ENCODE measurements at regions not wholly inside any gene's neighbourhood (a gene's known extent, or its start where the extent isn't known, plus 50 kb on each side); places are given as distances from the start of the nearest gene placed in this dataset.

GRCh38 chr15:87167055-87167454 is 1087.4 kb downstream of the AGBL1 start:
- TF ChIP-seq, protein P1, sequence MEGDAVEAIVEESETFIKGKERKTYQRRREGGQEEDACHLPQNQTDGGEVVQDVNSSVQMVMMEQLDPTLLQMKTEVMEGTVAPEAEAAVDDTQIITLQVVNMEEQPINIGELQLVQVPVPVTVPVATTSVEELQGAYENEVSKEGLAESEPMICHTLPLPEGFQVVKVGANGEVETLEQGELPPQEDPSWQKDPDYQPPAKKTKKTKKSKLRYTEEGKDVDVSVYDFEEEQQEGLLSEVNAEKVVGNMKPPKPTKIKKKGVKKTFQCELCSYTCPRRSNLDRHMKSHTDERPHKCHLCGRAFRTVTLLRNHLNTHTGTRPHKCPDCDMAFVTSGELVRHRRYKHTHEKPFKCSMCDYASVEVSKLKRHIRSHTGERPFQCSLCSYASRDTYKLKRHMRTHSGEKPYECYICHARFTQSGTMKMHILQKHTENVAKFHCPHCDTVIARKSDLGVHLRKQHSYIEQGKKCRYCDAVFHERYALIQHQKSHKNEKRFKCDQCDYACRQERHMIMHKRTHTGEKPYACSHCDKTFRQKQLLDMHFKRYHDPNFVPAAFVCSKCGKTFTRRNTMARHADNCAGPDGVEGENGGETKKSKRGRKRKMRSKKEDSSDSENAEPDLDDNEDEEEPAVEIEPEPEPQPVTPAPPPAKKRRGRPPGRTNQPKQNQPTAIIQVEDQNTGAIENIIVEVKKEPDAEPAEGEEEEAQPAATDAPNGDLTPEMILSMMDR (IDR thresholded peaks at IDR 0.05) = no peak
- TF ChIP-seq POLR2AphosphoS5 (IDR thresholded peaks at IDR 0.05) (no peak), POLR2A (IDR thresholded peaks at IDR 0.05) (no peak), EP300 (IDR thresholded peaks at IDR 0.05) (no peak)

Data from suprapubic skin (tissue), 4 donors.